B cell (primary cell): ENCODE measurements at regions not wholly inside any gene's neighbourhood (a gene's known extent, or its start where the extent isn't known, plus 50 kb on each side); places are given as distances from the start of the nearest gene placed in this dataset. TPM values are rescaled to one million over a fixed set of nuclear protein-coding genes. Genes with fewer than 3 reads are reported as not detected.

ENCODE experiments used
- ATAC-seq: fragments of 200-7000 bp; cut with Tn5 transposase; one replicate; pipeline ENCODE4 v1.10.0; 2021; ENCODE audit warnings: low read depth, mild to moderate bottlenecking, moderate number of reproducible peaks, moderate library complexity
- CTCF ChIA-PET: fragments of 350-600 bp; sonication (Branson Sonifier 250); formaldehyde crosslinking; loops from one replicate; lab custom pipeline; 2021; ENCODE audit warnings: antibody characterized with exemption, inconsistent platforms; lab: Charles Lee
- POLR2A ChIA-PET: fragments of 350-600 bp; sonication (Branson Sonifier 250); formaldehyde crosslinking; loops from one replicate; lab custom pipeline; 2021; ENCODE audit warnings: antibody characterized with exemption; lab: Charles Lee
- DNase-seq: peaks from one replicate; pipeline ENCODE4 v3.0.0; 2013
- H2AFZ ChIP-seq: 2 replicates; pipeline ENCODE4 v1.6.1; 2012; ENCODE audit warnings: mild to moderate bottlenecking, low read depth, low read length; ENCODE audit not compliant: insufficient read depth, poor library complexity, severe bottlenecking
- H3K27ac ChIP-seq, 2 donors: 1 replicate in 1 of 2; 2 replicates in 1 of 2; pipeline ENCODE4 v1.5.1; 2012 to 2013; ENCODE audit warnings: low read length in 2 of 2, mild to moderate bottlenecking in 2 of 2, moderate library complexity in 1 of 2
- H3K27me3 ChIP-seq, 4 experiments: fragments of 200-600 bp in 1 of 4; sonication (generic) in 1 of 4; replicated peaks in 1 of 4; 1 replicate in 2 of 4; 2 replicates in 2 of 4; pipeline versions ENCODE4 v1.6.1 to v1.7.0; 2013 to 2016; ENCODE audit warnings: low read length in 3 of 4, mild to moderate bottlenecking in 2 of 4, mixed read lengths in 1 of 4, moderate library complexity in 1 of 4; ENCODE audit not compliant: insufficient read depth in 4 of 4, control insufficient read depth in 3 of 4; ENCODE audit errors: control extremely low read depth in 1 of 4
- H3K36me3 ChIP-seq, 2 experiments: replicated peaks in 1 of 2; 1 replicate in 1 of 2; 2 replicates in 1 of 2; pipeline versions ENCODE4 v1.6.1 to v1.7.1; 2013; ENCODE audit warnings: low read length in 1 of 2; ENCODE audit not compliant: insufficient read depth in 2 of 2, control insufficient read depth in 1 of 2; ENCODE audit errors: control extremely low read depth in 1 of 2, extremely low read depth in 1 of 2
- H3K4me1 ChIP-seq, 2 donors: fragments of 200-600 bp in 1 of 2; sonication (generic) in 1 of 2; 1 replicate in 1 of 2; 2 replicates in 1 of 2; pipeline versions ENCODE4 v1.5.1 to v1.6.1; 2013 to 2017; ENCODE audit warnings: low read length in 2 of 2; ENCODE audit not compliant: control insufficient read depth in 2 of 2, insufficient read depth in 2 of 2
- H3K4me2 ChIP-seq: replicated peaks from 2 replicates; pipeline ENCODE3; 2012; ENCODE audit warnings: mild to moderate bottlenecking, low read depth, low read length; ENCODE audit not compliant: poor library complexity, severe bottlenecking
- H3K4me3 ChIP-seq, 5 experiments: fragments of 200-600 bp in 1 of 5; sonication (generic) in 1 of 5; 1 replicate in 3 of 5; 2 replicates in 2 of 5; pipeline versions ENCODE4 v1.5.1 to v1.7.0; 2011 to 2016; ENCODE audit warnings: low read length in 4 of 5, mild to moderate bottlenecking in 4 of 5, low read depth in 2 of 5, control low read depth in 1 of 5, moderate library complexity in 1 of 5; ENCODE audit not compliant: insufficient read depth in 1 of 5; ENCODE audit errors: control extremely low read depth in 1 of 5, extremely low read depth in 1 of 5
- H3K79me2 ChIP-seq: fragments of 200-600 bp; sonication (generic); one replicate; pipeline ENCODE4 v1.6.0; 2016; ENCODE audit warnings: low read length; ENCODE audit not compliant: control insufficient read depth, insufficient read depth
- H3K9ac ChIP-seq: fragments of 200-600 bp; sonication (generic); 2 replicates; pipeline ENCODE4 v1.6.1; 2017; ENCODE audit warnings: mild to moderate bottlenecking, low read length, moderate library complexity
- H3K9me3 ChIP-seq, 3 donors: one replicate each; pipeline versions ENCODE4 v1.6.1 to v1.7.1; 2013; ENCODE audit warnings: low read length in 2 of 3; ENCODE audit not compliant: control insufficient read depth in 2 of 3, insufficient read depth in 1 of 3; ENCODE audit errors: control extremely low read depth in 1 of 3
- H4K20me1 ChIP-seq: 2 replicates; pipeline ENCODE4 v1.6.0; 2012; ENCODE audit warnings: mild to moderate bottlenecking, low read length; ENCODE audit not compliant: insufficient read depth, control insufficient read depth, poor library complexity, severe bottlenecking
- H3K27ac Mint-ChIP-seq: one replicate; pipeline ENCODE4 v1.8.0; 2021; ENCODE audit warnings: mixed read lengths
- H3K27me3 Mint-ChIP-seq: one replicate; pipeline ENCODE4 v1.8.0; 2021; ENCODE audit warnings: mixed read lengths
- H3K4me1 Mint-ChIP-seq: one replicate; pipeline ENCODE4 v1.8.0; 2021; ENCODE audit warnings: mixed read lengths
- H3K4me3 Mint-ChIP-seq: one replicate; pipeline ENCODE4 v1.8.0; 2021; ENCODE audit warnings: mixed read lengths
- H3K9me3 Mint-ChIP-seq: one replicate; pipeline ENCODE4 v1.8.0; 2022; ENCODE audit warnings: mixed read lengths; ENCODE audit not compliant: insufficient read depth
- EZH2 ChIP-seq: IDR thresholded peaks from 2 replicates; pipeline ENCODE4 v1.6.1; 2012; ENCODE audit warnings: borderline replicate concordance, low read depth, mild to moderate bottlenecking, moderate library complexity, low read length; ENCODE audit not compliant: insufficient read depth, poor library complexity, severe bottlenecking
- WGBS: methylation state at CpG from one replicate; pipeline ENCODE4 v1.1.5; 2013; ENCODE audit warnings: missing lambda C conversion rate; ENCODE audit not compliant: insufficient coverage; 5-methylcytosine and 5-hydroxymethylcytosine counted together
- intact Hi-C: fragments of 100-400 bp; cut with micrococcal nuclease; formaldehyde crosslinking; loops from one replicate; pipeline ENCODE4 v1.10.0; 2022
- small RNA-seq: library from RNA; depleted of rRNA; stranded (forward); fragments of <200 nt; gene quantifications from one replicate; pipeline ENCODE3, GENCODE V24; 2012; ENCODE audit warnings: low replicate concordance, low read depth; ENCODE audit not compliant: insufficient read length
- TF ChIP-seq, protein P1 (sequence below): fragments of 200-600 bp; IDR thresholded peaks from one replicate; pipeline ENCODE4 v1.8.0; 2022; ENCODE audit warnings: antibody characterized with exemption, mild to moderate bottlenecking

DNA sequence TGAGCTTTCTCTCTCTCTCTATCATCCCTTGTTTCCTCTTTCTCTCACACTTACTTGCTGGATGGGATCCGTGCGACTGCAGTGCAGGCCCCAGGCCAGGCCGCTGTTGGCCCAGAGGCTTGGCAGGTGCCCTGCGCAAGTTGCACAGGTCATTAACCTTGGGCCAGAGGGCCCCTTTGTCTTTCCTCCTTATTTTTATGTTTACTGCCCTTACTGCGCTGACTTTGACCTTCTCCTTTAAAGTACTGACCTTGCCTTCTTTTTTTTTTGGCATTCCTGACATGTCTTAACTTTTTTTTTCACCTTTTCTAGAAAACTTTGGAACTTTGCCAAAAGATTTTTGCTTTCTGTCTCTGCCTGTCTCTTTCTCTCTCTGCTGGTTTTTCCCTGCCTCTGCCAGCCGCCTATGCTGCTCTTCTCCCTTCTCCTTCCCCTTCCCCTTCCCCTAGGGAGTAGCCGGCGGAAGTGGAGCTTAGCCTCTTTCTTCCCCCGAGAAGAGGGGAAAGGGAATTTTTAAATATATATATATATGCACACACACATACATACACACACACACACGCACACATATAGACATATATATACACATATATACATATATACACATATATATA is 59.6 kb upstream of the CDH4 start:
- H3K79me2 ChIP-seq, result no peaks in the 10 kb centered on the region
- H3K4me1 ChIP-seq, result no peaks in the 10 kb centered on the region
- H3K36me3 ChIP-seq, result no peaks in the 10 kb centered on the region
- peaks cover 0 to 19% (median 0%) of the 10 kb centered on the region in 3 donors for H3K9me3 ChIP-seq
- POLR2A ChIA-PET, result no interaction called here
- H3K27me3 Mint-ChIP-seq, result no peaks in the 10 kb centered on the region
- H3K27me3 ChIP-seq, result no peaks in the 10 kb centered on the region
- 98% methylated on average over 4 of the region's 10 CpGs for WGBS
- H3K4me2 ChIP-seq, result no peak overlapping the region
- H3K9ac ChIP-seq, result no peak overlapping the region
- no peak overlapping the region for H3K27ac Mint-ChIP-seq
- H3K27ac ChIP-seq, result no peak overlapping the region
- CTCF ChIA-PET, result no interaction called here
- ATAC-seq (no peak), DNase-seq (no peak)
- TF ChIP-seq, protein P1, sequence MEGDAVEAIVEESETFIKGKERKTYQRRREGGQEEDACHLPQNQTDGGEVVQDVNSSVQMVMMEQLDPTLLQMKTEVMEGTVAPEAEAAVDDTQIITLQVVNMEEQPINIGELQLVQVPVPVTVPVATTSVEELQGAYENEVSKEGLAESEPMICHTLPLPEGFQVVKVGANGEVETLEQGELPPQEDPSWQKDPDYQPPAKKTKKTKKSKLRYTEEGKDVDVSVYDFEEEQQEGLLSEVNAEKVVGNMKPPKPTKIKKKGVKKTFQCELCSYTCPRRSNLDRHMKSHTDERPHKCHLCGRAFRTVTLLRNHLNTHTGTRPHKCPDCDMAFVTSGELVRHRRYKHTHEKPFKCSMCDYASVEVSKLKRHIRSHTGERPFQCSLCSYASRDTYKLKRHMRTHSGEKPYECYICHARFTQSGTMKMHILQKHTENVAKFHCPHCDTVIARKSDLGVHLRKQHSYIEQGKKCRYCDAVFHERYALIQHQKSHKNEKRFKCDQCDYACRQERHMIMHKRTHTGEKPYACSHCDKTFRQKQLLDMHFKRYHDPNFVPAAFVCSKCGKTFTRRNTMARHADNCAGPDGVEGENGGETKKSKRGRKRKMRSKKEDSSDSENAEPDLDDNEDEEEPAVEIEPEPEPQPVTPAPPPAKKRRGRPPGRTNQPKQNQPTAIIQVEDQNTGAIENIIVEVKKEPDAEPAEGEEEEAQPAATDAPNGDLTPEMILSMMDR, result no peak
- no peak for TF ChIP-seq EZH2
- intact Hi-C loops, result no loop called here
- no peaks in the 10 kb centered on the region for H4K20me1 ChIP-seq
- no peak overlapping the region for H3K4me3 ChIP-seq
- no peaks in the 10 kb centered on the region for H3K4me1 Mint-ChIP-seq
- H3K4me3 Mint-ChIP-seq, result no peak overlapping the region
- H3K9me3 Mint-ChIP-seq, result no peaks in the 10 kb centered on the region
- H2AFZ ChIP-seq, result no peak overlapping the region

- POLR2A ChIA-PET, result no interaction called here
Observed at GRCh38 chr20:61193164-61193563, 58.9 kb upstream of the CDH4 start.

More at GRCh38 chr20:61193164-61193563, 58.9 kb upstream of the CDH4 start:
- intact Hi-C loops, result no loop called here
- Histone ChIP-seq H3K79me2 (no peaks in the 10 kb centered on the region), H3K27me3 (no peaks in the 10 kb centered on the region), H3K27ac (no peak overlapping the region), H3K9me3 (peaks cover 0 to 16% (median 0%) of the 10 kb centered on the region in 3 donors), H4K20me1 (no peaks in the 10 kb centered on the region), H3K9ac (no peak overlapping the region), H3K4me1 (no peaks in the 10 kb centered on the region), H3K4me2 (no peak overlapping the region), H3K4me3 (no peak overlapping the region), H2AFZ (no peak overlapping the region), H3K36me3 (no peaks in the 10 kb centered on the region)
- 82% methylated on average over 7 of the region's 15 CpGs for WGBS
- DNase-seq (no peak), ATAC-seq (no peak)
- H3K4me3 Mint-ChIP-seq, result no peak overlapping the region
- H3K4me1 Mint-ChIP-seq, result no peaks in the 10 kb centered on the region
- CTCF ChIA-PET, result no interaction called here
- H3K27ac Mint-ChIP-seq, result no peak overlapping the region
- H3K9me3 Mint-ChIP-seq, result no peaks in the 10 kb centered on the region
- TF ChIP-seq, protein P1, result no peak
- no peak for TF ChIP-seq EZH2
- no peaks in the 10 kb centered on the region for H3K27me3 Mint-ChIP-seq

Small RNA genes in the stretch of these regions (small RNA-seq; reads per million reads assigned to genes)
- gene MIR4533 (not detected), gene MIR548AG2 (not detected), gene MIR646 (not detected)
